ENCODE measurements at regions not wholly inside any gene's neighbourhood (a gene's known extent, or its start where the extent isn't known, plus 50 kb on each side); places are given as distances from the start of the nearest gene placed in this dataset.

DNA sequence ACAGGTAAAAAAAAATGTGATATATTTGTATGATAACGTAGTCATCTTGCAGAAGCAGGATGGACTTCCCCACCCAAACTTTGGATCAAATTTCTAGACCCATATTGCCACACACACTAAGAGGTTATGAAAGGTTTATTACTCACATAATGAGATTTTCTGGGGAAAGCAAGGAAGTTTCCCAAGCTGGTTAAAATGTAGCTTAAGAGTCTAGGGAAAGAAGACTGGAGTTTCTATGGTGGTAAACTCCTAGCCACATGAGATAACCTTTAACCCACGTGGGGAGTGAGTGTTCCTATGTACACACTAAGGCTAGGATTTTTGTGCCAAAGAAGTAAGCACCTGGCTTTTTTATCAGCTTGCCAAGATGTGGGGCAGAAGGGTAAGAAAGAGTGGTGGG, 335.7 kb upstream of the UBE2E3 start:
- TF ChIP-seq EZH2 (IDR thresholded peaks at IDR 0.05; ENCODE audit: insufficient read depth, low read length) = no peak
- TF ChIP-seq, protein P1, sequence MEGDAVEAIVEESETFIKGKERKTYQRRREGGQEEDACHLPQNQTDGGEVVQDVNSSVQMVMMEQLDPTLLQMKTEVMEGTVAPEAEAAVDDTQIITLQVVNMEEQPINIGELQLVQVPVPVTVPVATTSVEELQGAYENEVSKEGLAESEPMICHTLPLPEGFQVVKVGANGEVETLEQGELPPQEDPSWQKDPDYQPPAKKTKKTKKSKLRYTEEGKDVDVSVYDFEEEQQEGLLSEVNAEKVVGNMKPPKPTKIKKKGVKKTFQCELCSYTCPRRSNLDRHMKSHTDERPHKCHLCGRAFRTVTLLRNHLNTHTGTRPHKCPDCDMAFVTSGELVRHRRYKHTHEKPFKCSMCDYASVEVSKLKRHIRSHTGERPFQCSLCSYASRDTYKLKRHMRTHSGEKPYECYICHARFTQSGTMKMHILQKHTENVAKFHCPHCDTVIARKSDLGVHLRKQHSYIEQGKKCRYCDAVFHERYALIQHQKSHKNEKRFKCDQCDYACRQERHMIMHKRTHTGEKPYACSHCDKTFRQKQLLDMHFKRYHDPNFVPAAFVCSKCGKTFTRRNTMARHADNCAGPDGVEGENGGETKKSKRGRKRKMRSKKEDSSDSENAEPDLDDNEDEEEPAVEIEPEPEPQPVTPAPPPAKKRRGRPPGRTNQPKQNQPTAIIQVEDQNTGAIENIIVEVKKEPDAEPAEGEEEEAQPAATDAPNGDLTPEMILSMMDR (IDR thresholded peaks at IDR 0.05; ENCODE audit: insufficient read depth, low read depth, low read length) = no peak

Data from astrocyte (in vitro differentiated cells and primary cell).